Stimulated activated CD4-positive, alpha-beta T cell treated with anti-CD3 and anti-CD28 coated beads, Interleukin-15, amount 100 ng/mL, for 48 hours (primary cell): ENCODE measurements at regions not wholly inside any gene's neighbourhood (a gene's known extent, or its start where the extent isn't known, plus 50 kb on each side); places are given as distances from the start of the nearest gene placed in this dataset.
"Not testable (repeated sequence)": the region's sequence is repeated elsewhere in the genome, so short reads cannot be mapped to it uniquely, and the experiment has no call there.

Experiments
- DNase-seq, 2 donors: peaks; one replicate each; pipeline ENCODE4 v3.0.0-alpha.2; 2020; ENCODE audit warnings: low read depth in 2 of 2

DNA sequence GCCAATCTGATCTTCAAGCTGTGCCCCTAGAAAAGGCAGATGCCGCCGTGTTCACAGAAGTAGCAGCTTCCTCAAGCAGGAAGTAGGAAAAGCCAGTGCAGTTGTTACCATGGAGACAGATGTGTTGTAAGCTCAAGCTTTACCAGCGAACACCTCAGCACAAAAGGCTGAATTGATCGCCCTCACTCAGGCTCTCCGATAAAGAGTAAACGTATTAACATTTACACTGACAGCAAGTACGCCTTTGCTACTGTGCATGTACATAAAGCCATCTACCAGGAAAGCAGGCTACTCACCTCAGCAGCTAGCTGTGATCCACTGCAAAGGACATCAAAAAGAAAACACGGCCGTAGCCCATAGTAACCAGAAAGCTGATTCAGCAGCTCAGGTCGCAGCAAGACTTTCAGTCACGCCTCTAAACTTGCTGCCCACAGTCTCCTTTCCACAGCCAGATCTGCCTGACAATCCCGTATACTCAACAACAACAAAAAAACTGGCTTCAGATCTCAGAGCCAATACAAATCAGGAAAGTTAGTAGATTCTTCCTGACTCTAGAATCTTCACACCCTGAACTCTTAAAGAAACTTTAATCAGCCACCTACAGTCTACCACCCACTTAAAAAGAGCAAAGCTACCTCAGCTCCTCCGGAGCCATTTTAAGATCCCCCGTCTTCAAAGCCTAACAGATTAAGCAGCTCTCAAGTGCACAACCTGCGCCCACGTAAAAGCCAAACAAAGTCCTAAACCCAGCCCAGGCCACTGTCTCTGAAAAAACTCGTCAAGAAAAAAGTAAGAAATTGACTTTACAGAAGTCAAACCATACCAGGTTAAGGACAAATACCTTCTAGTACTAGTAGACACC lies 160.0 kb downstream of the DEFB131A start:
- DNase-seq, result peak; percentile 19 to 28

DNA sequence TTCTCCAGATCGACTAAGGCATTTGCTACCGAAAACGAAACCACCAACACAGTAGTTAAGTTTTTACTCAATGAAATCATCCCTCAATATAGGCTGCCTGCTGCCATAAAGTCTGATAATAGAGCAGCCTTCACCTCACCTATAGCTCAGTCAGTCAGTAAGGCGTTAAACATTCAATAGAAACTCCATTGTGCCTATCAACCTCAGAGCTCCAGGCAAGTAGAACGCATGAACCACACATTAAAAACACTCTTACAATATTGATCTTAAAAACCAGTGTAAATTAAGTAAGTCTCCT lies 160.6 kb downstream of the DEFB131A start:
- not testable (repeated sequence) for DNase-seq

GRCh38 chr4:9608300-9608699 lies 164.1 kb downstream of the DEFB131A start:
- no peak for DNase-seq

DNA sequence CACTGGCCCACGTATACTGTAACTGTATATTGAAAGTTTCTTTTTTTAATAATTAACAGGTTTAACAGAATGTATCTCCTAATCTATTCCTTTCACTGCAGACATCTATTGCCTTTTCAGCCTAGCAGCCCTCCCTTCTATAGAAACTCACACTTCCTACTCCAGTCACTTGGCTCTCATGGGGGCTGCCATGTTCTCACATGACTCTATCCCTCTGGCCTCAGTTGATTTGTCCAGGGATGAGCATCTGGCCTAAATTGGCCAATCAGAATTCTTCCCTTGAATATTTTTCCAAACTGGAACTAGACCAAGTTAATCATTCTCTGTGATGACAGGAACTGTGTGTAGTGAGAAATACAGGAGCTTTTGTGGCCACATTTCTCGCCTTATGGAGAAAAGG lies 166.1 kb downstream of the DEFB131A start:
- not testable (repeated sequence) for DNase-seq

DNA sequence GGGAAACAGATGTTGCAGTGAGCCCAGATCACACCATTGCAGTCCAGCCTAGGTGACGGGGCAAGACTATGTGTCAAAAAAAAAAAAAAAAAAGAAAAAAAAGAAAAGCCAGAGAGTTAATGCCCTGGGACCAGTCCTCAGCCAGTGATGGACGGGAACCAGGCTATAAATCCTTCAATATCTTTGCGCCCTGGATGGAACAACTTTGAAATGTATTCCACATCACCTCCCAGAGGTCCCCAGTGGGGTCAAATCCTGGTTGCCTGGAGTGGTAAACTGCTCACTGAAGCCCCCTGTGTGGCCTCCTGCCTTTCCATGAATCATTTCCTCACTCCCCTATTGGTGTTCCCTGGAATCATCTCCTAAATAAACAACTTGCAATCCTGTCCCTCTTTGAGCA lies 166.9 kb downstream of the DEFB131A start:
- no peak for DNase-seq

- not testable (repeated sequence) for DNase-seq
Measured at GRCh38 chr4:9636411-9636810, 145.0 kb upstream of the DRD5 start.

DNA sequence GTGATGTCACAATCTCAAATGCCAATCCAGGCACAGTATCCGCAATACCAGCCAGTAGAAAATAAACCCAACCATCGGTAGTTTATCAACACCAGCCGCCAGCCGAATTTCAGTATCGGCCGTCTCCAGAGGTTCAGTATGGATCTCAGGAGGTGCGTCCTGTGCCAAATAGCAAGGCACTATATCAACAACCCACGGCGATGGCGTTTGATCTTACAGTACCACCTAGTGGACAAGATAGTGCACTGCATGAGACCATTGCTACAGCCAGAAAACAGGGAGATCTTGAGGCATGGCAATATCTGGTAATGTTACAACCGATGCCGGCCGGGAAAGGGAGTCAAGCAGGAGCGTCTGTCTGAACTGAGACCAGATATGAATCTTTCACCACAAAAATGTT lies 121.8 kb upstream of the DRD5 start:
- peak in 1 of 2 donors; percentile 2 for DNase-seq

DNA sequence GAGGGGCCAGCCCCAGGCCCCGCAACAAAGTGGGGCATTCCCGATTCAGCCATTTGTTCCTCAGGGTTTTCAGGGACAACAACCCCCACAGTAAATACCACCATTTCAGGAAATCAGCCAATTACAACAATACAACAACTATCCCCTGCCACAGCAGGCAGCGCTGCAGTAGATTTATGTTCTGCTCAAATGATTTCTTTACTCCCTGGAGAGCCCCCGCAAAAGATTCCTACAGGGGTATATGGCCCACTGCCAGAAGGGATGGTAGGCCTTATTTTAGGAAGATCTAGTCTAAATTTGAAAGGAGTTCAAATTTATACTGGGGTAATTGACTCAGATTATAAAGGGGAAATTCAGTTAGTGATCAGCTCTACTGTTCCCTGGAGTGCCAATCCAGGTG lies 120.5 kb upstream of the DRD5 start:
- not testable (repeated sequence) for DNase-seq

DNA sequence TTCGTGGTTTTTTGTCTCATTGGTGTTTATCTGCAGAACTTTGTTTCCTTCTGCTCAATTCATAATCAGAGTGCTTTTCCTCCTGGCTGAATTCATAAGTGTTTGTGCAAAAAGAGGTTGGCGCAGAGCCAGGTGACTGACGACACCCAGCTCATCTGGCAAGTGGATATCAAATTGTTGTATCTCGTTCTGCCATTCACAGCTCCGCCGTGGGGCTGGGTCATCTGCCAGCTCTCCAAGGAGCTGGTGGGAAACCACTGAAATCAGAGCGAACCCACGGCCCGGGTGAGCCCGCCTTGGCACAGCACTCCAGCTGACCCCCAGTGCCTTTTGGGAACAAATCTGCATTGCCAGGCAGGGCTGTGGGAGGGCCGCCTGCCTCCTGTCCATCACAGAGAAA lies 110.7 kb upstream of the DRD5 start:
- DNase-seq, result not testable (repeated sequence)

- DNase-seq, result not testable (repeated sequence)
Measured at GRCh38 chr4:9677357-9677756, 104.1 kb upstream of the DRD5 start.

DNA sequence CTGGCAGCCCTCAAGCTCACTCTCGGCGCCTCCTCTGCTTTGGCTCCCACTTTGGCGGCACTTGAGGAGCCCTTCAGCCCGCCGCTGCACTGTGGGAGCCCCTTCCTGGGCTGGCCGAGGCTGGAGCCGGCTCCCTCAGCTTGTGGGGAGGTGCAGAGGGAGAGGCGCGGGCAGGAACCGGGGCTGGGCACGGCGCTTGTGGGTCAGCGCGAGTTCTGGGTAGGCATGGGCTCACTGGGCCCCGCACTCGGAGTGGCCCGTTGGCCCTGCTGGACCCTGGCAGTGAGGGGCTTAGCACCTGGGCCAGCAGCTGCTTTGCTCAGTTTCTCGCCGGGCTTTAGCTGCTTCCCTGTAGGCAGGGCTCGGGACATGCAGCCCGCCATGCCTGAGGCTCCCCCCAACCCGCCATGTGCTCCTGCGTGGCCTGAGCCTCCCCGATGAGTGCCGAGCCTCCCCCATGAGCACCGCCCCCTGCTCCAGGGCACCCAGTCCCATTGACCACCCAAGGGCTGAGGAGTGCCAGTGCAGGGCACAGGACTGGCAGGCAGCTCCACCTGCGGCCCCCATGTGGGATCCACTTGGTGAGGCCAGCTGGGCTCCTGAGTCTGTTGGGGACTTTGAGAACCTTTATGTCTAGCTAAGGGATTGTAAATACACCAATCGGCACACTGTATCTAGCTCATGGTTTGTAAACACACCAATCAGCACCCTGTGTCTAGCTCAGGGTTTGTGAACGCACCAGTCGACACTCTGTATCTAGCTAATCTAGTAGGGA lies 101.5 kb upstream of the DRD5 start:
- DNase-seq, result no peak

DNA sequence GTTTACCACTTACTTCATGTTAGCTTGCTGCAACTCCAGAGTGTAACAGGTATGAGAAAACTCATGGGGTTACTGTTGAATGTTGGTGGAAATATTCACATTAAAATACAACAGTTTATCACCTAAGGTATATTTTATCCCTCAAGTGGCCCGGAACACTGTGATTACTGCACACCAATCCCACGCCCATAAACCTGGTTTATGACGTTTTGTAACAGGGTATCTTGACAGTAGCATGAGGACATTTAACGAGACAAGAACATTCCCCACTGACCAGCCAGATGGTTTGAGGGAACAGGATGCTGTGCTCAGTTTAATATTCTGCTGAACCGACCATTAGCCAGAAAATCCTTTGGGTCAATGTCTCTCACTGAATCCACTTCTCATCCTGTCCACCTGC lies 98.3 kb upstream of the DRD5 start:
- not testable (repeated sequence) for DNase-seq

DNA sequence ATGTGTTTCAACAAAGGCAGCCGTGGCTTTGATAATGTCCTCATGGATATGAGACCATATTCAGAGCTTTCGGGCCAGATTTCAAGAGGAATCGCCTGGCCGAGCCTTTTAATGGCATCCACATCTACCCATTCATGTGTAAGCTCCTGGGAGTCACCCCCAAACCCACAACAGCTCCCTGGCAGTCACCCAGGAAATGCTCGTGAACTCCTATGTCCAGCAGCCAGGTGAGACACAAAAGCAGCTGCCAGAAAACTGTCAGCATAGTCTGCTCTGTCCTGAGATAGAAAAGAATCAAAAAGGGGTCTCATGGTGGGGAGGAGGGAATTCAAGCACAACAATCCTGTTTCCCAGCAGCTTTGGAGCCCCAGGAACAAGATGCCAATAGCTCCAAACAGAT lies 96.4 kb upstream of the DRD5 start:
- DNase-seq, result not testable (repeated sequence)

DNA sequence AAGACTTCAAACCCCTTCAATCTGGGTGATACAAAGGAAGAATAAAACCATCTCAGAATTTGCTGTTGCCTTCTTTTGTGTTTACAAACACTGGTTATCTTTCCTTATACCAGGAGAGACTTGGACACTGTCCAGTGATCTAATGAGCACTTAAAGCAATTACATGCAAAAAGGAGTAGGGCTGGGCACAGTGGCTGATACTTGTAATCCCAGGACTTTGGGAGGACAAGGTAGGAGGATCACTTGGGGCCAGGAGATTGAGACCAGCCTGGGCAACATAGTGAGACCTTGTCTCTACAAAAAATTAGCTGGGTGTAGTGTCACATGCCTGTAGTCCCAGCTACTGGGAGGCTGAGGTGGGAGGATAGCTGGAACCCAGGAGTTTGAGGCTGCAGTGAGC lies 95.7 kb upstream of the DRD5 start:
- DNase-seq, result no peak

- not testable (repeated sequence) for DNase-seq
Measured at GRCh38 chr4:9690636-9691237, 90.7 kb upstream of the DRD5 start.

- peak; percentile 84 to 91 for DNase-seq
Measured at GRCh38 chr4:9691238-9692065, 90.0 kb upstream of the DRD5 start.

- DNase-seq, result not testable (repeated sequence)
Measured at GRCh38 chr4:9692791-9693491, 88.5 kb upstream of the DRD5 start.

DNA sequence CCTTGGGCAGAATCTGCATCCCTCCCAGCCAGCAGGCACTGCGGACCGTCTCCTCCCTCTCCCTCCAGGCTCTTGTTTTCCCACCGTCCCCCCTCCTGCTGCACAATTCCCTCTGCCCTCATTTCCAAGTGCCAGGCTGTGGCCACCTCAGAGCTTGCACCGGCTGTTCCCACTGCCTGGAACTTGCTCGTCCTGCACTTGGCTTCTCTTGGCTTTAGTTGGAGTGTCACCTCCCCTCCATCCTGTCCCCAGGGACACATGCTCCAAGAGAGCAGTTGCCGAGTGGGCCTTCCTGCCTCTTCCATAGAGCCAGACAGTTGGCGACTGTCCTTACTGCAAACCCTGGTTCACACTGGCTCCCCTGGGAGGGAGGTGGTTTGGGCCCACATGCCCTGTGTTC lies 87.0 kb upstream of the DRD5 start:
- not testable (repeated sequence) for DNase-seq

GRCh38 chr4:9695994-9696393 lies 85.4 kb upstream of the DRD5 start:
- DNase-seq, result peak in 1 of 2 donors; percentile 5

DNA sequence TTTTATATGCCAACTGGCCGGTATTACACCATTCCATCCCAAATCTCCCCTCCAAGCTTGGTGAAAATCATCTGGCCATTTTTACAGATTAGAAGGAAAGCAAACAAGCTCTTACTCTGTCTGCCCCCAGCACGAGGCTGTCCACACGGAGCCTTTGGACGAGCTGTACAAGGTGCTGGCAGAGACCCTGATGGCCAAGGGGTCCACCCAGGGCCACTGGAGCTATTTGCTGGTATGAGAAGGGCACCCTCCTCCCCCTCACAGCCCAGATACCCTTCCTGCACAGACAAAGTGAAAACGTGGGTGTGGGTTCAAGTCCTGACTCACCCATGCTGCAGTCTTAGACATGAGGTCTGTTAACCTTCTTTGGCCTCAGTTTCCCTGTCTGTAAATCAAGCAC lies 84.9 kb upstream of the DRD5 start:
- DNase-seq, result not testable (repeated sequence)

DNA sequence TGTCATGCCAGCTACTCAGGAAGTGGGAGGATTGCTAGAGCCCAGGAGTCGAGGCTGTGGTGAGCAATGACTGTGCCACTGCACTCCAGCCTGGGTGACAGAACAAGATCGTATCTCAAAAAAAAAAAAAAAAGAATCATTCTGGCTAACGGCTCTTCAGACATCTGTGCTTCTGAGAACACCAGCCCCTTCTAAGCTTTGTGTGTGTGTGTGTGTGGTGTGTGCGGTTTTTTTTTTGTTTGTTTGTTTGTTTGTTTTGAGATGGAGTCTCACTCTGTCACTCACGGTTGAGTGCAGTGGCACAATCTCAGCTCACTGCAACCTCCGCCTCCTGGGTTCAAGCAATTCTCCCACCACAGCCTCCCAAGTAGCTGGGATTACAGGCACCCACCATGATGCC lies 79.4 kb upstream of the DRD5 start:
- not testable (repeated sequence) for DNase-seq
